IMR-90 (cell line): ENCODE measurements at regions not wholly inside any gene's neighbourhood (a gene's known extent, or its start where the extent isn't known, plus 50 kb on each side); places are given as distances from the start of the nearest gene placed in this dataset.

Experiments
- ATAC-seq: fragments of 200-7000 bp; cut with Tn5 transposase; 2 replicates; pipeline ENCODE4 v1.9.1; 2020; ENCODE audit warnings: low read depth, mild to moderate bottlenecking, moderate library complexity
- BruUV-seq: library from RNA; stranded (reverse); fragments of 400-500 nt; replicated peaks from 2 replicates; lab custom pipeline; 2021; lab: Mats Ljungman, UMichigan
- CTCF ChIA-PET: fragments of 300-600 bp; formaldehyde crosslinking; extraction: SDS; loops from one replicate; lab custom pipeline; 2021; ENCODE audit warnings: antibody characterized with exemption; lab: Yijun Ruan, JAX
- POLR2A ChIA-PET: fragments of 300-600 bp; sonication (Branson Sonifier 250); formaldehyde crosslinking; loops from one replicate; lab custom pipeline; 2022; ENCODE audit warnings: antibody characterized with exemption; ENCODE audit not compliant: unreplicated experiment; lab: Charles Lee
- DNase-seq: peaks from one replicate; pipeline ENCODE4 v3.0.0; 2013
- H2AFZ ChIP-seq: replicated peaks from 2 replicates; pipeline ENCODE3; 2013; ENCODE audit warnings: low read length, mild to moderate bottlenecking; ENCODE audit not compliant: poor library complexity
- H2AK5ac ChIP-seq: 2 replicates; pipeline ENCODE4 v1.6.1; 2013; ENCODE audit warnings: low read depth, low read length, inconsistent platforms
- H2AK9ac ChIP-seq: replicated peaks from 2 replicates; pipeline ENCODE3; 2013; ENCODE audit warnings: mild to moderate bottlenecking, low read depth, low read length, moderate library complexity; ENCODE audit not compliant: poor library complexity
- H2BK120ac ChIP-seq: 2 replicates; pipeline ENCODE4 v1.6.1; 2013; ENCODE audit warnings: low read depth, low read length, inconsistent platforms
- H2BK15ac ChIP-seq: 3 replicates; pipeline ENCODE4 v1.6.1; 2013; ENCODE audit warnings: low read depth, low read length, inconsistent platforms
- H2BK20ac ChIP-seq: 2 replicates; pipeline ENCODE4 v1.6.1; 2013; ENCODE audit warnings: low read depth, mild to moderate bottlenecking, inconsistent platforms, low read length, moderate library complexity
- H2BK5ac ChIP-seq: 2 replicates; pipeline ENCODE4 v1.6.1; 2013; ENCODE audit warnings: mild to moderate bottlenecking, low read depth, low read length, inconsistent platforms; ENCODE audit not compliant: poor library complexity, severe bottlenecking
- H3K14ac ChIP-seq: replicated peaks from 2 replicates; pipeline ENCODE4 v1.6.1; 2013; ENCODE audit warnings: low read depth, low read length, inconsistent platforms
- H3K18ac ChIP-seq: 2 replicates; pipeline ENCODE4 v1.6.1; 2013; ENCODE audit warnings: low read depth, low read length, control low read depth
- H3K23ac ChIP-seq: 2 replicates; pipeline ENCODE4 v1.6.1; 2013; ENCODE audit warnings: low read depth, low read length, inconsistent platforms
- H3K27ac ChIP-seq: 2 replicates; pipeline ENCODE4 v1.5.1; 2013; ENCODE audit warnings: mild to moderate bottlenecking, control low read depth, low read length; ENCODE audit not compliant: insufficient read depth
- H3K27me3 ChIP-seq: 2 replicates; pipeline ENCODE4 v1.6.1; 2013; ENCODE audit warnings: low read length; ENCODE audit not compliant: control insufficient read depth, insufficient read depth
- H3K36me3 ChIP-seq: 2 replicates; pipeline ENCODE4 v1.6.1; 2013; ENCODE audit warnings: low read length, mixed read lengths; ENCODE audit not compliant: control insufficient read depth, insufficient read depth
- H3K4ac ChIP-seq: 2 replicates; pipeline ENCODE4 v1.6.1; 2013; ENCODE audit warnings: low read depth, low read length, inconsistent platforms
- H3K4me1 ChIP-seq: 2 replicates; pipeline ENCODE4 v1.6.1; 2013; ENCODE audit warnings: low read length, mixed read lengths; ENCODE audit not compliant: control insufficient read depth, insufficient read depth
- H3K4me2 ChIP-seq: 2 replicates; pipeline ENCODE4 v1.6.1; 2013; ENCODE audit warnings: low read depth, mild to moderate bottlenecking, control low read depth, low read length, moderate library complexity
- H3K4me3 ChIP-seq: 2 replicates; pipeline ENCODE4 v1.5.1; 2013; ENCODE audit warnings: low read depth, mild to moderate bottlenecking, control low read depth, low read length, moderate library complexity; ENCODE audit not compliant: insufficient read depth
- H3K56ac ChIP-seq: 2 replicates; pipeline ENCODE4 v1.6.1; 2013; ENCODE audit warnings: low read length, inconsistent platforms; ENCODE audit not compliant: insufficient read depth; ENCODE audit errors: extremely low read depth
- H3K79me1 ChIP-seq, 2 experiments: 2 replicates each; pipeline ENCODE4 v1.6.1; 2013; ENCODE audit warnings: low read length in 2 of 2, inconsistent platforms in 1 of 2, low read depth in 1 of 2
- H3K9ac ChIP-seq: 2 replicates; pipeline ENCODE4 v1.6.1; 2013; ENCODE audit warnings: low read depth, low read length, control low read depth
- H3K9me1 ChIP-seq: 2 replicates; pipeline ENCODE4 v1.6.1; 2013; ENCODE audit warnings: low read length, inconsistent platforms; ENCODE audit not compliant: insufficient read depth
- H3K9me3 ChIP-seq: 2 replicates; pipeline ENCODE4 v1.6.1; 2013; ENCODE audit warnings: low read length; ENCODE audit not compliant: control insufficient read depth, insufficient read depth
- H4K20me1 ChIP-seq: 2 replicates; pipeline ENCODE4 v1.6.1; 2013; ENCODE audit warnings: low read length, inconsistent platforms; ENCODE audit not compliant: insufficient read depth
- H4K5ac ChIP-seq: 2 replicates; pipeline ENCODE4 v1.6.1; 2013; ENCODE audit warnings: mild to moderate bottlenecking, low read depth, low read length, control low read depth
- H4K8ac ChIP-seq, 2 experiments: 2 replicates each; pipeline ENCODE4 v1.6.1; 2013; ENCODE audit warnings: low read depth in 2 of 2, low read length in 2 of 2, control low read depth in 1 of 2, inconsistent platforms in 1 of 2
- H4K91ac ChIP-seq: 2 replicates; pipeline ENCODE4 v1.6.1; 2013; ENCODE audit warnings: low read depth, low read length, inconsistent platforms; ENCODE audit not compliant: insufficient read depth
- BHLHE40 ChIP-seq: fragments of 150-350 bp; IDR thresholded peaks from 2 replicates; pipeline ENCODE4 v1.6.1; 2016; ENCODE audit warnings: mild to moderate bottlenecking, low read depth, low read length
- CEBPB ChIP-seq: IDR thresholded peaks from 2 replicates; pipeline ENCODE4 v1.6.1; 2012; ENCODE audit warnings: low read depth, low read length, improper control_type of control experiment
- CHD1 ChIP-seq: IDR thresholded peaks from 2 replicates; pipeline ENCODE4 v1.6.1; 2012; ENCODE audit warnings: low read depth, low read length, improper control_type of control experiment
- ELK1 ChIP-seq: fragments of 150-350 bp; IDR thresholded peaks from 2 replicates; pipeline ENCODE4 v1.6.1; 2016; ENCODE audit warnings: low read depth, mild to moderate bottlenecking, low read length, moderate library complexity, borderline replicate concordance
- FOS ChIP-seq: fragments of 150-350 bp; IDR thresholded peaks from 2 replicates; pipeline ENCODE4 v1.6.1; 2016; ENCODE audit warnings: low read depth, low read length
- MAFK ChIP-seq: IDR thresholded peaks from 2 replicates; pipeline ENCODE4 v1.6.1; 2012; ENCODE audit warnings: low read depth, low read length, improper control_type of control experiment
- MXI1 ChIP-seq: IDR thresholded peaks from 2 replicates; pipeline ENCODE4 v1.6.1; 2012; ENCODE audit warnings: low read depth, mild to moderate bottlenecking, low read length, moderate library complexity, borderline replicate concordance
- NFE2L2 ChIP-seq: fragments of 150-350 bp; IDR thresholded peaks from 2 replicates; pipeline ENCODE4 v1.6.1; 2016; ENCODE audit warnings: low read depth, mild to moderate bottlenecking, low read length
- POLR2A ChIP-seq: IDR thresholded peaks from 2 replicates; pipeline ENCODE4 v1.6.1; 2012; ENCODE audit warnings: mild to moderate bottlenecking, low read depth, low read length
- RAD21 ChIP-seq: IDR thresholded peaks from 2 replicates; pipeline ENCODE4 v1.6.1; 2012; ENCODE audit warnings: low read length, improper control_type of control experiment
- RFX5 ChIP-seq: IDR thresholded peaks from 2 replicates; pipeline ENCODE4 v1.8.0; 2012; ENCODE audit warnings: low read depth, mild to moderate bottlenecking, low read length, moderate library complexity
- SMC3 ChIP-seq: fragments of 150-350 bp; IDR thresholded peaks from 2 replicates; pipeline ENCODE4 v1.6.1; 2016; ENCODE audit warnings: low read depth, mild to moderate bottlenecking, antibody characterized with exemption, low read length, moderate library complexity
- USF2 ChIP-seq: fragments of 150-350 bp; IDR thresholded peaks from 2 replicates; pipeline ENCODE4 v1.6.1; 2017; ENCODE audit warnings: mild to moderate bottlenecking, antibody characterized with exemption, low read length, low read depth
- WGBS, 2 experiments: methylation state at CpG; one replicate each; pipeline versions ENCODE4 v1.1.5 to v1.1.7; 2013; ENCODE audit warnings: missing lambda C conversion rate in 2 of 2; ENCODE audit not compliant: insufficient read length in 1 of 2; ENCODE audit errors: extremely low coverage in 2 of 2; 5-methylcytosine and 5-hydroxymethylcytosine counted together
- dilution Hi-C: fragments of 300-500 bp; cut with HindIII; formaldehyde crosslinking; loops from one replicate; pipeline ENCODE4 v1.14.3; 2018; ENCODE audit warnings: low sequenced_read_pairs; ENCODE audit not compliant: unreplicated experiment
- in situ Hi-C: fragments of 300-500 bp; cut with MboI; formaldehyde crosslinking; loops from 3 replicates; pipeline ENCODE4 v1.14.3; 2019; ENCODE audit warnings: low sequenced_read_pairs, inconsistent platforms, mixed read lengths
- intact Hi-C: fragments of 100-400 bp; cut with micrococcal nuclease; formaldehyde crosslinking; loops from 2 replicates; pipeline ENCODE4 v1.10.0; 2022
- TF ChIP-seq, protein P1 (sequence below): conservative IDR thresholded peaks from 2 replicates; pipeline ENCODE4 v1.5.1; 2012; ENCODE audit warnings: mild to moderate bottlenecking, low read depth, low read length, improper control_type of control experiment

DNA sequence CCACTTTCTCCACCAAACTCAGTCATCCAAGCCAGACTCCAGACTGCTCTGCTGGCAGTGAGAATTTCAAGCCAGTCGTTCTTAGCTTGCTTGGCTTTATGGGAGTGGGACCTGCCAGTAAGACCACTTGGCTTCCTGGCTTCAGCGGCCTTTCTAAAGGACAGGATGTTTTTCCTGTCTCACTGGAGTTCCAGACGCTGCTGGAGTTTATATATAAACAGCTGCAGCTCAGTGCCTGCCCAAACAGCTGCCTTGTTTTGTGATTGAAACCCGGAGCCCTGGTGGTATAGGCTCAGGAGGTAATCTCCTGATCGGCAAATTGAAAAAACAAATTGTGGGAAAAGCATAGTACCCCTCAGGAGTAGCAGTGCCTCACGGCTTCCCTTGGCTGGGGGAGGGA is 1165.8 kb upstream of the ADGRL3 start:
- Histone ChIP-seq H2AFZ (no peak overlapping the region), H3K9me1 (no peaks in the 10 kb centered on the region), H3K36me3 (no peaks in the 10 kb centered on the region), H3K27me3 (no peaks in the 10 kb centered on the region), H3K27ac (no peak overlapping the region), H3K79me1 (no peaks in the 10 kb centered on the region), H4K5ac (no peak overlapping the region), H2BK5ac (no peak overlapping the region), H2AK5ac (no peak overlapping the region), H3K56ac (no peak overlapping the region), H3K4ac (no peak overlapping the region), H3K14ac (no peak overlapping the region), H3K4me1 (no peaks in the 10 kb centered on the region), H2BK120ac (no peak overlapping the region), H3K18ac (no peak overlapping the region), H2BK15ac (no peak overlapping the region), H3K9ac (no peak overlapping the region), H3K23ac (no peak overlapping the region), H3K4me3 (no peak overlapping the region), H3K9me3 (peaks cover 3% of the 10 kb centered on the region; the same call in 1 of the 2 replicates), H4K20me1 (no peaks in the 10 kb centered on the region), H3K4me2 (no peak overlapping the region), H4K91ac (no peak overlapping the region), H4K8ac (no peak overlapping the region), H2AK9ac (no peak overlapping the region), H2BK20ac (no peak overlapping the region)
- ATAC-seq = no peak
- no TSS peak for BruUV-seq
- POLR2A ChIA-PET = no interaction called here
- no peak for TF ChIP-seq POLR2A
- TF ChIP-seq MXI1 = no peak
- no peak for TF ChIP-seq RFX5
- no peak for TF ChIP-seq SMC3
- TF ChIP-seq CEBPB = no peak
- no peak for TF ChIP-seq ELK1
- TF ChIP-seq BHLHE40 = no peak
- TF ChIP-seq MAFK = no peak
- TF ChIP-seq RAD21 = no peak
- TF ChIP-seq NFE2L2 = no peak
- no peak for TF ChIP-seq USF2
- TF ChIP-seq FOS = no peak
- TF ChIP-seq CHD1 = no peak
- TF ChIP-seq, protein P1, sequence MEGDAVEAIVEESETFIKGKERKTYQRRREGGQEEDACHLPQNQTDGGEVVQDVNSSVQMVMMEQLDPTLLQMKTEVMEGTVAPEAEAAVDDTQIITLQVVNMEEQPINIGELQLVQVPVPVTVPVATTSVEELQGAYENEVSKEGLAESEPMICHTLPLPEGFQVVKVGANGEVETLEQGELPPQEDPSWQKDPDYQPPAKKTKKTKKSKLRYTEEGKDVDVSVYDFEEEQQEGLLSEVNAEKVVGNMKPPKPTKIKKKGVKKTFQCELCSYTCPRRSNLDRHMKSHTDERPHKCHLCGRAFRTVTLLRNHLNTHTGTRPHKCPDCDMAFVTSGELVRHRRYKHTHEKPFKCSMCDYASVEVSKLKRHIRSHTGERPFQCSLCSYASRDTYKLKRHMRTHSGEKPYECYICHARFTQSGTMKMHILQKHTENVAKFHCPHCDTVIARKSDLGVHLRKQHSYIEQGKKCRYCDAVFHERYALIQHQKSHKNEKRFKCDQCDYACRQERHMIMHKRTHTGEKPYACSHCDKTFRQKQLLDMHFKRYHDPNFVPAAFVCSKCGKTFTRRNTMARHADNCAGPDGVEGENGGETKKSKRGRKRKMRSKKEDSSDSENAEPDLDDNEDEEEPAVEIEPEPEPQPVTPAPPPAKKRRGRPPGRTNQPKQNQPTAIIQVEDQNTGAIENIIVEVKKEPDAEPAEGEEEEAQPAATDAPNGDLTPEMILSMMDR = no peak
- dilution Hi-C loops = no loop called here
- no peak for DNase-seq
- no CpG with 5 or more reads among the region's 6 CpGs for WGBS, 2 experiments
- in situ Hi-C loops = no loop called here
- CTCF ChIA-PET = no interaction called here
- intact Hi-C loops = no loop called here
